Stimulated activated CD4-positive, alpha-beta T cell treated with anti-CD3 and anti-CD28 coated beads, Interleukin-2, amount 100 ng/mL, for 24 hours (primary cell): ENCODE measurements at regions not wholly inside any gene's neighbourhood (a gene's known extent, or its start where the extent isn't known, plus 50 kb on each side); places are given as distances from the start of the nearest gene placed in this dataset.
"Not testable (repeated sequence)": the region's sequence is repeated elsewhere in the genome, so short reads cannot be mapped to it uniquely, and the experiment has no call there.

Experiments
- DNase-seq, 2 donors: peaks; one replicate each; pipeline ENCODE4 v3.0.0-alpha.2; 2020

DNA sequence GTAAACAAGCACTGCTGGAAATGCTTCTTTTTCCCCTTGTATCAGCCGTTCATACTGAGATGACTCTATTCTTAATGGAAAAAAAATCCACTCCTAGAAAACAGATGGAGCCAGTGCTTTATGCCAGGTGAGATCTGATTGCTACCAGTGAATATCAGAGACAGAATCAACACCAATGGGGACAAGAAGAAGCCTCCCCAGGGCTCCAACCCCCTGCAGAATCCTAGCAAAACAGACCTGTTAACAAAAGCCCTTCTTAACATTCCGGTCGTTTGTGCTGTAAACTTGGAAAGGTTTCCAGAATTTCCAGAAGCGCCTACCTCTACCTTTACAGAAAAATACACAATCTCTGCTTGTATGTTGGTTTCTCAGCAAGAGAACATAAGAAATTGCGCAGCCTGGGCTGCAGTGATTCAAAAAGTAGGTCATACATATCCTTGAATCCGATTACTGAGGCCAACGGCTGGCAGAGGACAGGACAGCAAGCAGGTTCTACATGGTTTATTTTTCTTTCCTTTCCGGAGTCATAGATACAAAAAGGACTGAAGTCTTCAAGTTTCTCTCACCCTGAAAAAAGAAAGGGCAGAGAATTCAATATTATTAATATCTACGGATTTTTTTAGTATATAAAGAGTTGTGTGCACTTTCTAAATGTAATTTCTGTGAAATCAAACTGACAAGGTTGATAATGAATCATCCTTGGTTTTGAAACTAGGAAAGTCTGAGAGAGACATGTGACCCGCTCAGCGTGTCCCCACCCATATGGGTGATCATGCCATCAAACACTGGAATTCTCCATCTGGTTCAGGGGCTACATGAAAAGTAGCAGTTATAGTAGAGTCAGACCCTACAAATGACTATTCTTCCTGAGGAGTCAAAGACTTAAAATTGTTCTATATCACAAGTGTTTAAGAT is 266.7 kb upstream of the MGAT5 start:
- DNase-seq: no peak

DNA sequence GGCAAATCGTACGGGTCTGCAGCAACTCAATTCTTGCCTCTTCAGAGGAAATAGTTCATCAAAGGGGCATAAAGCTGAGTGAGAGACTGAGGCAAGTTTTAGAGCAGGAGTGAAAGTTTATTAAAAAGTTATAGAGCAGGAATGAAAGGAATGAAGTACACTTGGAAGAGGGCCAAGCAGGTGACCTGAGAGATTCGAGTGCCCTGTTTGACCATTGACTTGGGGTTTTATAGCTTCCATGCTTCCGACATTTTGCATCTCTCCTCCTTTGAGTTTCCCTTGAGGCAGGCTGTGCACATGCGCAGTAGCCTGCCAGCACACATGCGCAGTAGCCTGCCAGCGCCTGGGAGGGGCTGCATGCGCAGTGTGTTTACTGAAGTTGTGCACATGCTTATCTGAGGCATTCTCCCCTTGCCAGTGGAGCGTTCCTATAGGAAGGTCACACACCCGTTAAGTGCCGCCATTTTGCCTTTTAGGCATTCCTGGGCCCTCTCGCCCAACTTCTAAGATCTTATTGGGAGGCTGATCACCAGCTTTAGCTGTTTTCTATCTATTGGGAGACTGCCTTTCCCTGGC is 265.5 kb upstream of the MGAT5 start:
- DNase-seq: no peak

DNA sequence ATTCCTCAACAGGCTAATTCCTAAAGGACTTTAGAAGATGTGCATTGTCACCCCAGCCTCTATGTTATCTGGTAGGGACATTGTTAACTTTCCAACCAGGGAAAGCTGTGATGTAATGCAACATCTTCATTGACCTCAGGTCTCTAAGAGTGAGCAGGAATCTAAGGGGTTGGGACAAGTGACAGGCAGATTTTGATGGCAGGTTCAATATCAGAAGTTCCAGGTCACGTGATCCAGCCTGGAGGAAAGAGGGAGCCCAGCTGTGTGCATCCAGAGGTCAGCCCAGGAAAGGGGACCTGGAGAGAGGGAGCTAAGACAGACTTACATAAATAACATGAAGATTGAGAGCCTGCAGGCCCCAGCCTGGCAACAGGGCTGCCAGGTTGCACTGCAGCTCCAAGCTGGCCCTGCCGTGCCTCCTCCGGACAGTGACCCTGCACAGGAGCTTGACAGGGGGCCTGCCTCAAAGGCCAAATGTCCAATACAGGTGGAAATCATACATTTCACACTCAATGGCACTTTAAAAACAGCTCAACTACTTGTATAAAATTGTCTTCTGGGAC is 262.2 kb upstream of the MGAT5 start:
- DNase-seq: no peak

DNA sequence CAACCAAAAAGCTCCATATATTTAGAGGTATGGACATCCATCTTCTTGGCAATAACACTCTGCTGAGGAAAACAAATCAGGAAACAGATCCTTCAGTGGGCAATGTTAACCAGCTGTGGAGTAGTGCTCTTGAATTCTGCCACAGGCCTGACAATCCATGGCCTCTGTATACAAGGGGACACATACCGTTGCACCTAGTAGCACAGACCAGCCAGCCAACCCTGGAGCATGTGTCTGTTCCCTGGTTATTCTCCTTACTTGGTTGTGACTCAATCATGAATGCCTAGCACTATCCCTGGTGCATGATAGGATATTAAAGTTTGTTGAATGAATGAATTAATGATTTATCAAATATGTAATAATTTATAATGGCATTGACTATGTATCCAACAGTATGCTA is 261.4 kb upstream of the MGAT5 start:
- DNase-seq: no peak

DNA sequence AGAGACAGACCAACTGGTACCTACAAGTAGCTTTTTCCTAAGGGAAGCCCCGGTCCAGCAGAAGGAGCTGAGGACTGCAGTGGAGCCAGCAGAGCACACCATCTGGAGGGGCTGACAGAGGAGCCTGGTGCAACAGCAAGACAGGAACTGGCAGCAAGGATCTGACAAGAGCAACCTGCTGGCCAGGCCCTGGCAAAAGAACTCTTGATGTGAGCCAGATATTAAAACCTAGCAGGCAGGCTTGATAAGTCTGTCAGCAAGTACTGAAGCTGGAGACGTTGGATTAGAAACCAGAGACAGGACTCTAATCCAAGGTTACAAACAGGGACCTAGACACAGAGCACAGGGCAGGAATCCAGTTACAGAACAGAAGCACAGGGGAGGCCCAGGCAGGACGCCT is 260.7 kb upstream of the MGAT5 start:
- no peak for DNase-seq

DNA sequence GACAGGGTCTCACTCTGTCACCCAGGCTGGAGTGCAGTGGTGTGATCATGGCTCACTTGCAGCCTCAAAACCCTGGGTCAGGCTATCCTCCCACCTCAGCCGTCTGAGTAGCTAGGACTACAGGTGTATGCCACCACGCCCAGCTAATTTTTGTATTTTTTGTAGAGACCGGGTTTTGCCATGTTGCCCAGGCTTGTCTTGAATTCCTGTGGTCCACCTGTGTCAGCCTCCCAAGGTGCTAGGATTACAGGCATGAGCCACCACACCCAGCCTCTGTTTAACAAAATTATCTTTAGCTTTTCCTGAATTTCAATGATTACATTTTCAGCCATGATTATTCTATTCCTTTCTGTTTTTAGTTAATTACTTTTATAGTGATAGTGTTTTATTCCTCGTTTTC is 255.1 kb upstream of the MGAT5 start:
- not testable (repeated sequence) for DNase-seq

DNA sequence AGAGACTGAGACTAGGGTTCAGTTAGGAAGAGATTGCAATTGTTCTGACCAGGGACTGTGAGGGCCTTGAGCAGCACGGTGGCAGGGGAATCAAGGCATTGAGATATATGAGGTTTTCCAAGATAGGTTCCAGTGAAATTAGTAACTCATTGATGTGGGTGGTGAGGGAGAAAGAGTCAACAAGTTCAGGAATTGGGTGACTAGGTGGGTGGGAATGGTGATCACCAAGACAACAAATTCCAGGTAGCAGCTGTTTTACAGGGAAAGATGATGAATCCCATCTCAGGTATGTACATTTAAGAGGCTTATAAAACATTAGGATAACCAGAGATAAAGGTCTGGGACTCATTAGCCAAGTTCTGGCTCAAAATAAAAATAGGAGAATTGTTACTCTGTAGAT is 251.5 kb upstream of the MGAT5 start:
- DNase-seq: no peak

DNA sequence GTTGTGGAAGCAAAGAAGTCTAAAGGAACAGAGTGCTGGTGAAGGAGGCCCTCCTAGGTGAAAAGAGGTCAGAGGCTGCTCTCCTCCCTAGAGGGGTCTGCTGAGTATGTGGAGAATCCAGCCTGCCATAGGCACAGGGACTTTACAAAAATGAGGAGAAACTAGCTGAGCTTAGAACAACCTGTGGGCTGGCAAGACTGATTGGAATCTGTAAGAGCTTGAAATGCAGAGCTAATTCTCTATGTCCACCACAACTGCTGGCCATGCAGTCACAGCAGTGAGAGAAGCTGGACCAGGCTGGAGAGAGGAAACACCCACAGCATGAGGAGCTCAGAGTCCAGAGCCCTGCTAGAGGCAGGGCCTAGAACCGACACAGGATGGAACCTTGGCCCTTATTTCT is 251.0 kb upstream of the MGAT5 start:
- DNase-seq: no peak

DNA sequence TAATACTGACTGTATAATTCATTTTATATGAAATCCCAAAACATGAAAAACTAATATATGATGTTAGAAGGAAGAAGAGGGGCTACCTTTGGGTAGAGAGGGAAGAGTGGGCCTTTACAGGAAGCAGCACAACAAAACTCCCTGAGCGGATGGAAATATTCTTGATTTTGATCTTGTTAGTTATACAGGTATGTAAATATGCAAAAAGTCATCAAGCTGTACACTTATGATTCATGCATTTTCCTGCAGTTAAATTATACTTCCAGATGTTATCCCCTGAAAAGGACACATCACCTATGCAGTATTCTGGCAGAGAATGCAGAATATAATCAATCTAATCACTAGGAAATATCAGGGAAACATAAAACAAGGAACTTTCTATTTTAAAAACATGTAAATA is 249.4 kb upstream of the MGAT5 start:
- no peak for DNase-seq

DNA sequence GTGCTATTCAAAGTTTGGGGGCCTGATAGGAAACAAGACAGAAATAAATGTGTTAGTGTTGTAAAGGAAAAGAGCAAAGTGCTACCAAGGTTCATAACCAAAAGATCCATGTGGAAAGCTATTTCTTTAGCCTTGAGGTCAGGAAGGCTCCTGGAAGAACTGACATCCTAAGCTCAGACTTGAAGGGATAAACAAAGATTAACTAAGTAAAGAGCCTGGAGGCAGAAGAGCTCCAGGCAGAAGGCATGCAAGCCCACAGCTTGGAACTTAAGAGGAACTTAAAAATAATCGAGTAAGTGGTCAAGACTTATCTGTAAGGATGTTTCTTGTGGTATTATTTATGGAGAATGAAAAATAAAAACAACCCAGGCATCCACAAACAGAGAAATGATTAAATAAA is 245.0 kb upstream of the MGAT5 start:
- DNase-seq: no peak

DNA sequence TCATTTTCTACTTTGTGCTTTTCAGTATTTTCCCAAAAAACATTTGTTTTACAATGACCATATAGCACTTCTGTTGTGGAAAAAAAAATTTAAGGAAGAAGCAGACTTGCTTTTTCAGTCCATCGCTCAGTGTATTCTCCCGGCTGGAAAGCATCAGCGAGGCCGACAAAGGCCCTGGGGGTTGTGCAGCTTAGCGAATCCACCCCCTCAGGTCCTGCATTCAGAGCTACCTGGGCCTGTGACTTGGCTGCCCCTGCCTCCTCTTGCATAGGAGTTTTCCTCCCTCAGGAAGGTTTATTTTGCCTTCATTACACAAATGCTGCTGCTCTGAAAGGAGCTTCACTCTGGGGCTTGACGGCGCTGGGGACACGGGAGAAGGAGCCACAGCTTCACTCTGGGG is 244.4 kb upstream of the MGAT5 start:
- DNase-seq: no peak

DNA sequence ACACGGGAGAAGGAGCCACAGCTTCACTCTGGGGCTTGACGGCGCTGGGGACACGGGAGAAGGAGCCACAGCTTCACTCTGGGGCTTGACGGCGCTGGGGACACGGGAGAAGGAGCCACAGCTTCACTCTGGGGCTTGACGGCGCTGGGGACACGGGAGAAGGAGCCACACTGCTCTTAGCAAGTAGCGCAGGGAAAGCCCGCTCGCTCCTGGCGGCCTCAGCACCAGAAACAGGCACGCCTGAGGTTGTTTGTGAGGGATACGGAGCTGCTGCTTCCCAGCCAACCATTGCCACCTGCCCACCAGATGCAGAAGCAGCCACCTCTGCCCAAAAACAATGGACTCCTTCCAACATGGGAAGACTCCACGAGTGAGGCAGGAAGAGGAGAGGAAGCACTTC is 244.0 kb upstream of the MGAT5 start:
- not testable (repeated sequence) for DNase-seq

DNA sequence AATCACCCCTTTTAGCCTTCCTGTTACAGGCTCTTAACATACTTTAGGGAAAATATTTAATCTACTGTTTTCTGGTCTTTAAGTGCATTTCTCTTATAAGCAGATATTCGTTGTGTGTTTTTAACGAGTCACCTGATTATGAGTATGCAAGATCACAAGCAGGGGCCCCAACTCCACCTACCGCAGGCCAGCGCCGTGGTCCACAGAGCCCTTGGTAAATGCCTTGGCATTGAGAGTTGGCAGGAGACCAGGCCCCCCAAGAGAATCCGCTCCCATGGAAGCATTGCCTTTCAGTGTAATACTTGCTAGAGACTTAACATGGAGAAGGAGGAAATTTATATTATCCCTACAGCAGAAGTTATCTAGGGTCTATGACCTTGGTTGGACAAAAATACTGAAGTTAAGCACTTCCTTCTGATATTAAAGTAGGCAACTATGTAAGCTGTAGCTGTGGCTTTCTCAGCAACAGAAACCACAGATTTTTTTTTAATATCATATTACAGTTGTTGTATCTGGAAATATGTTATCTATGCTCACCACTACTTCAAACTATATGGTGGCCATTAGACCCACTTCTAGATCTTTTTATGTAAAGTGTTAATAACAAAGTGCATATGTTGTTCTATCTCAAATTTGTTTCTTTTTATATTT is 241.8 kb upstream of the MGAT5 start:
- no peak for DNase-seq

DNA sequence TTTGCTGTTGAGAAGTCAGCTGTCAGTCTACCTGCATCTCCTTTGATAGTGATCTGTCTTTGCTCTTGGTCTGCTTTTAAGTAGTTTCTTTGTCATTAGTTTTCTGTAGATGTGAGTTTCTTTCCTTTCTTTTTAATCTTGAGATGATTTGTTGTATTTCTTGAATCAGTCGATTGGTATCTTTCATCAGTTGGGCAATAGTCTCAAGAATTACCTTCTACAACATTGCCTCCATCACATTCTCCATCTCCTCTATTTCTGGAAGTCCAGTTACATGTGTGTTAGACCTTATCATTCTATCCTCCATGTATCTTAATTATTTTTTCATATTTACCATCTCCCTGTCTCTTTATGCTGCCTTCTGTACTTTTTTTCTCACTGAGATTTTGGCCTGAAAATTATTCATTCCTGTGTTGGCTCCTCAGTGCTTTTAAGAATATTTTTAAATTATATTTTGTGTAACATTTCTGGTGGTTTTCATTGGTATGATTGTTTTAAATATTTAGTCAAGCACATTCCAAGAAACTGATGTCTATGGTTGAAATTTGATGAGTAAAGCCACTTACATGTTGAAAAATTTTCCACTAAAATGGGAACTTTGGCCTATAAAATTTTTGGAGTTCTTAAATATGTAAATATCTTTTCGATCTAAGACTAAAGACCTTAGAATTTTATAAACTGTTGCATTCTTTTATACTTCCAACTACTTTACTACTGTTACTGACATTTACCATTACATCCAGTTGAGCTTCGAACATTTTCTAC is 239.5 kb upstream of the MGAT5 start:
- no peak for DNase-seq

DNA sequence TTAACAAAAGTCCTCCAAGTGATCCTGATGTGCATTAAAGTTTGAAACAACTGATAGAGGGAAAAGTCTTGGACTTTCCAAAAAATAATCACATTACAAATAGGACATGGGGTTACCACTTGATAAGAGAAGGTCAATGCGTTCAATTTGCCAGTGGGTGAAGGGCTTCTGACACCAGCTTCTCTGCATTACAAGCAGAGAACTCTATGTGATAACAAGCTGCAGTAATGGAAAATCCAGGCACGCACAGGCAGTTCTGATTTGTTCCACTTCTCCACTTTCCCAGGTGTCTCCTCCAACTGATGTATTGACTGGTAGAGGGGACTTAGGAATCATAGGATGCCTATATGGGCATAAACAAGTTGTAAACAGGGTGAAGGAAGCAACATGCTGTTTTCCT is 234.0 kb upstream of the MGAT5 start:
- no peak for DNase-seq

DNA sequence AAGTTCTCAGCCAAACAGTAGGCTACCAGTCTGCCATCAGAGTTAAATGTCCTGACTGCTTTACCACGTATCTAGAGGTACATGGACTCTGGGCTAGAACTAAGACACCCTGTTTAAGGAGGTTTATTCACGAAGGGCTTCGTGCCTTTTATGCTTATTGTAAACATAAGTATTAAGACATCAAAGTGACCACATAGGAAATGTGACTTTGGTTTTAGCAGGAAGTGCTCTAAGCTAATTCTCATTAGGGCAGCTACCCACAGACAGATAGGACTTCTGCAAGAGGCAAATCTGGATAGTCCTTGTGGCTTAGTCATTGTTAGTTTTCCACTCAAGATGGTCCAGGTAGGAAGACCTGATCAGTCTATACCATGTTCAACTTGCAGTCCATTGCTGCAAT is 233.3 kb upstream of the MGAT5 start:
- no peak for DNase-seq

DNA sequence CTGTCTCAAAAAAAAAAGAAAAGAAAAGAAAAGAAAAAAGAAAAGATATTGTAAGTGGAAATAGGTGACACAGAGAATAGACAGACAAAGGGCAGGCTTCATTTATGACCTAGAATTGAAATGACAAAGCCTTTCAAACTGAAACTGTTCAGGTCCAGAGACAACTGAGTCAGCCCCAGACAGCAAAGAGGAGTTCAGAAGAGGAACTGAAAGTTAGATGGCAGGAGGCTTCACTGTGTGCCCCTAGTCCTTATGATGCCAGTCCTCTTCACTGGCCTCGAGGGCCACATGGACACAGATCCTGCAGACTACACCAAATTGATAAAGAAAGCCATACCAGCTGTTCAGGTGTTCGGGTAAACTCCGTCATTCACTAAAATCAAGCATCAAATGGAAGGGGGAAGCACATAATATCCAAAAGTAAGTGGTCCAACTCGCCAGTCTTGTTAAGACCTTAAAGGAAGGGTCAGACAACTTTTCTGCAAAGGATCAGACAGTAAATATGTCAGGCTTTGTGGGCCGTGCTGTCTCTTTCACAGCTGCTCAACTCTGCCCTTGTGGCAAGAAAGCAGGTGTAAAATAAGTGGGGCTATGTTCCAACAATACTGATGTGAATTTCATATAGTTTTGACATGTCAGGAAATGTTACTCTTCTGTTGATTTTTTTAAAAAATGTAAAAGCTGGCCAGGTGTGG is 231.9 kb upstream of the MGAT5 start:
- no peak for DNase-seq

DNA sequence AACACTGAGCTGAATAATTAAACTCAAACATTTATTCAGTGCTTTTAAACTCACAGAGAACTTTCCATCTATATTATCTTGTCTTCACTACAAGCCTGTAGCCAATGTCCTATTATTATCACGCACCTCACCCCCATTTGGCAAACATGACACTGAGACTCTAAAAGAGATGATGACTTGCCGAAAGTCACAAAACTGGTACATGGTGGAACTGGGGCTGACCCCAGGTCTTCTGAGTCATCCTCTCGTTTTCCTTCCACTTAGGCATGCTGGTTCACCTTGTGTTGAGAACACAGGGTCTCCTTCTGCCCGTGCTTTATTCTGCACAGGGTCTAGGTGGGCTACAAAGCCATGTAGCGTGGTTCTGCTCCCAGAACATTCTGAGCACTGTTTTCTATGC is 230.0 kb upstream of the MGAT5 start:
- no peak for DNase-seq

DNA sequence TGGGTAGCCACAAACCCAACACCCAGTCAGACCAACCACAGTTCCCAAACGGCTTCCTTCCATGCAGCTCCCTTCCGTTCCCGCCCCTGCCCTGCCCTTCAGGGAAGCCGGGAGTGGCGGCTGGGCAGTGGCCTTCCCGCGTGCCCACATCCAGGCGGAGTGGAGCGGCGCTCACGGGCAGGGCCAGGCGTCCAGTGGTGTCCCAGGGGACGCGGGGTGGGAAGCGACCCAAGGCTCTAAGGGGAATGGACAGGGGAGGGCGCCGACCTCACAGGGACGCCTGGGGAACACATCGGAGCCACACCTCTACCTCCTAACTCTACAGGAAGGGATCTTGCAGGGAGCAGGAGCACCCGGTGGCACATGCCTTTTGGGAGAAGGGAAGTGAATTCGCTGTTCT is 225.9 kb upstream of the MGAT5 start:
- DNase-seq: no peak

DNA sequence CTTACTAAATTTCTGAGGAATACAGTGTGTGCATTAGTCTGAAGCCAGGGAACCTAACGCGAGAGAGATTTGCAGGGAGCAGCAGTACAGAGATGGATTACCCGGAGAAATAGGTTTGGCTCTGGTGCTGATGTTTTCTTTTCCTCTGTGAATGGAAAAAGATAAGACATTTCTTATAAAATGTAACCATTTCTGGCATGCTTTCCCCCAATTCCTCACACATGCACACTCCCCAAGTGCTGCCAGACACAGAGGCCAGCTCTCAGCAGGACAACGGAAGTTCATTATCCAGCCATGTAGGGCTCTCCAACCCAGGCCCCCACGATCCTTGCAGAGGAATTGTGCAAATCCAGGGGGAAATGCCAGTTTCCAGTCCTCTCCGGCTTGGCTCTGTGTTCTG is 224.5 kb upstream of the MGAT5 start:
- no peak for DNase-seq

DNA sequence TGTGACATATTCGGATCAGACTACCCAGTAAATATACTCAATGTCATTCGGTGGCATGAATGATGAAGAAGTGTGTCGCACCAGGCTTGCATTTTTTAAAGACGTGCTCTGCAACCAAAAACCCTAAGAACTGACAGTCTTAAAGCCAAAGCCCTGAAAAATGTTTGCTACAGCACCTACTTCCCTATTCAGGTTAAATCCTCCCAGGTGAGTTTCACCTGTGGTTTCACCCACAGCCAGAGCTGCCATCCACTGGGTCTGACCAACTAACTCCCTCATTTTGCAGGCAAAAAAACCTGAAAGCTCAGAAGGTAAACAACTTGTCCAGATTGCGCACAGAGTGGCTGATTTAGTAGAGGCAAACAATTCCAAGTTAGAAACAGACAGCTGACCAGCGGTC is 222.3 kb upstream of the MGAT5 start:
- DNase-seq: no peak

DNA sequence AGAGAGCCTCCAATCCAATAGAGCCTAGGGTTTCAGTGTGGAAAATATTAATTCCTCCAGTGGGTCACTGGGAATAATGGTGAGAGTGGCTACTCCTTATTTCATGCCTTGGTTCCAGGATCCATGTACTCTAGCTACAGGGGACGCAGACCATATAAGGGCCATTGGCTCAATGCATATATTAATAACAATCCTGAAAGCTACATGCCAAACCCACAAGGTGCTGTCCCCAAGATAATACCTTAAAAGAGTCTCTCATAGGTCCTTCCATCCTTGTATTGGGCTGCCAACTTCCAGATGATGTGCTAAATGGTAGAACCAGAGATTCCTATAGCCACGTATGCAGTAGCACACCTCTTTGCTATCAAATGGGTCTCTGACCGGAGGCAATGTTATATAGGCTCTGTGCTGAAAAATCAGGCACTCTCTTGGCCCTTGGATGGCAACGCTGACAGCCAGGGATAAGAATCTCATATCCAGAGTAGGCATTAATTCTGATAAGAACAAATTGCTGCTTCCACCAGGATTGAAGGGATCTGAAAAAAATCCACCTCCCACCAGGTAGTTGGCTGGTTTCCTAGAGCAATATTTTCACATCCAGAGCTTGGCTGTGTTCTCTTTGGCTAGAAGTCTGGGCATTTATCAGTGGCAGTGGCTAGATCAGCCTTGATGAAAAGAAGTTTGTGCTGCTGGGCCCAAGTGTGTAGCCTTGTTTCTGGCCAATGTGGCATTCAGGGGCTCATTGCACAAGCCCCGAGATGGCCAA is 218.1 kb upstream of the MGAT5 start:
- no peak for DNase-seq
